ENCODE measurements at regions not wholly inside any gene's neighbourhood (a gene's known extent, or its start where the extent isn't known, plus 50 kb on each side); places are given as distances from the start of the nearest gene placed in this dataset.

- Histone ChIP-seq H3K79me2 (ENCODE audit: insufficient read depth, low read length) (no peaks in the 10 kb centered on the region), H3K27ac (ENCODE audit: insufficient read length, low read depth, low read length) (no peak overlapping the region), H3K79me1 (ENCODE audit: insufficient read depth, low read depth, low read length, poor library complexity, severe bottlenecking) (no peaks in the 10 kb centered on the region), H2BK120ac (ENCODE audit: low read depth, low read length, poor library complexity, severe bottlenecking) (no peak overlapping the region), H2AFZ (ENCODE audit: low read length) (no peak overlapping the region), H3K56ac (ENCODE audit: insufficient read length, low read depth, low read length) (no peak overlapping the region), H3K14ac (ENCODE audit: insufficient read depth, low read length) (no peak overlapping the region), H3K9ac (ENCODE audit: extremely low read depth, insufficient read length, low read length) (no peak overlapping the region), H3T11ph (ENCODE audit: low read length) (no peak overlapping the region), H2BK5ac (ENCODE audit: insufficient read length, low read length) (no peak overlapping the region), H4K5ac (ENCODE audit: insufficient read length, low read depth, low read length) (no peak overlapping the region), H3K4ac (ENCODE audit: low read depth, low read length) (no peak overlapping the region), H3K18ac (ENCODE audit: insufficient read length, low read depth, low read length) (no peak overlapping the region), H3K27me3 (ENCODE audit: insufficient read depth, low read length) (no peaks in the 10 kb centered on the region; the same call in 1 of the 2 replicates), H2BK20ac (ENCODE audit: low read depth, low read length, poor library complexity, severe bottlenecking) (no peak overlapping the region), H4K91ac (ENCODE audit: insufficient read length, low read depth, low read length) (no peak overlapping the region), H2AK5ac (ENCODE audit: insufficient read length, low read length) (no peak overlapping the region), H3K23me2 (ENCODE audit: insufficient read length, low read depth, low read length, poor library complexity, severe bottlenecking) (no peaks in the 10 kb centered on the region), H3K9me3 (ENCODE audit: control insufficient read depth, low read depth, low read length) (no peaks in the 10 kb centered on the region), H2BK12ac (ENCODE audit: insufficient read length, low read depth, low read length) (no peak overlapping the region), H2BK15ac (ENCODE audit: low read depth, low read length) (no peak overlapping the region), H3K4me2 (ENCODE audit: insufficient read depth, insufficient read length, low read length) (no peak overlapping the region), H3K23ac (ENCODE audit: insufficient read length, low read depth, low read length) (no peak overlapping the region), H3K4me1 (ENCODE audit: insufficient read depth, low read length) (no peaks in the 10 kb centered on the region), H4K20me1 (ENCODE audit: control insufficient read depth, insufficient read depth, insufficient read length) (no peaks in the 10 kb centered on the region), H4K8ac (replicated peaks; ENCODE audit: insufficient read length, low read depth, low read length) (no peak overlapping the region)
- no peak for TF ChIP-seq CTCF (conservative IDR thresholded peaks at IDR 0.05)
- DNase-seq = no peak
- no peak overlapping the region for H3K4me3 Mint-ChIP-seq
- no peak overlapping the region for H3K27ac Mint-ChIP-seq
- H3K4me1 Mint-ChIP-seq = no peaks in the 10 kb centered on the region
- no peaks in the 10 kb centered on the region for H3K9me3 Mint-ChIP-seq
- no CpG with 5 or more reads among the region's 2 CpGs for WGBS (ENCODE audit: extremely low coverage, insufficient read length, low lambda C conversion rate)
- no peaks in the 10 kb centered on the region for H3K36me3 Mint-ChIP-seq (ENCODE audit: insufficient read depth in 1 of 3, low read depth in 3 of 3)
- H3K27me3 Mint-ChIP-seq (ENCODE audit: low read depth) = peaks cover 8% of the 10 kb centered on the region; the same call in 1 of the 2 replicates
Measured at GRCh38 chr11:30131535-30131934, 99.3 kb upstream of the FSHB start.

Data from H9 (cell line).